GM12891 (cell line): ENCODE measurements at regions not wholly inside any gene's neighbourhood (a gene's known extent, or its start where the extent isn't known, plus 50 kb on each side); places are given as distances from the start of the nearest gene placed in this dataset.

Source experiments
- POLR2A ChIP-seq: IDR thresholded peaks from 2 replicates; pipeline ENCODE4 v1.6.1; 2011; ENCODE audit warnings: low read depth, low read length, control low read depth
- POLR2AphosphoS5 ChIP-seq: IDR thresholded peaks from 2 replicates; pipeline ENCODE4 v1.6.1; 2011; ENCODE audit warnings: low read depth, low read length, control low read depth
- POU2F2 ChIP-seq: IDR thresholded peaks from 2 replicates; pipeline ENCODE4 v1.6.1; 2011; ENCODE audit warnings: low read depth, mild to moderate bottlenecking, control low read depth, low read length, moderate library complexity
- TAF1 ChIP-seq: IDR thresholded peaks from 2 replicates; pipeline ENCODE4 v1.6.1; 2011; ENCODE audit warnings: low read depth, low read length, control low read depth

DNA sequence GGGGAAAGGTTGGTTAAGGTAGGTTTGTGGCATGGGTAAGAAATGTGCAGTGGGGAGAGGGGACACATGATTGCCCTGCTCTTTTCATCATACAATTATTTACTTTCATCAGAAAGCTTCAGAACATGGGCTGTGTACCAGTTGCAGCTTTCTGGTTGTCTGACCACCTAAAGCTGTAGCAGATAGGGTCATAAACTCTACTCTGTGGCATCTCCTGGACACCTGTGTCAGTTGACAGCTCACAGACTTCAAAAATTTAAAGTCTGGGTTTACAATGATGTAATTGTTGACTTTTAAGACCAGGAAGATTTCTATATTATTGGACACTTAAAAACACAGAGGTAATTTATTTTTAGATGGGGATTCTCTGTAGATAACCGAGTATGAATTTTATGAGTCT is 222.7 kb upstream of the PRR16 start:
- TF ChIP-seq POLR2A (no peak), TAF1 (no peak), POLR2AphosphoS5 (no peak), POU2F2 (no peak)
